ENCODE measurements at regions not wholly inside any gene's neighbourhood (a gene's known extent, or its start where the extent isn't known, plus 50 kb on each side); places are given as distances from the start of the nearest gene placed in this dataset.

DNA sequence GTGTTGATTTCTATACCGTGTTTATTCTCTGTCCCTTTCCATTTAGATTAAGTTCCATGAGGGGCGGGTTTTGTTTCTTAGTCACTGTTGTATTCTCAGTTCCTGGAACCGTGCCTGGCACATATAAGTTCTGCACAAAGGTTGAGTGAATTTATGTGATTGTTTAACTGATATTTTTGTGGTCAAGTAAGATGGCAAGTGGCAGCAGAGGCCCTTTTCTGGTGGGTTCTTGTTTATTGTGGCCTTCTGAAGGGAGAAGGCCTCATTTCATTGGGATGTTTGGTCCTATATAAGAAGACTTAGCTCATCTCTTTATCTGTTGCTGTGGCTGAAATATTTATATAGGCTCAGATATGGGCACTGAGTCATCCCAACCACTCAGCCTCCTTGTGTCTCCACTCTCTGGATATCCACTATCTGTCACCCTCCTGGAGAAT lies 262.5 kb downstream of the PSAT1 start:
- ATAC-seq (replicated peaks; ENCODE audit: extremely low read depth, poor library complexity, severe bottlenecking) = no peak
- H3K4me3 Mint-ChIP-seq = no peak overlapping the region
- no peaks in the 10 kb centered on the region for H3K4me1 Mint-ChIP-seq
- H3K36me3 Mint-ChIP-seq (ENCODE audit: insufficient read depth) = no peaks in the 10 kb centered on the region
- H3K27ac Mint-ChIP-seq (ENCODE audit: low read depth) = no peak overlapping the region
- no peak for DNase-seq (ENCODE audit: low spot score in 2 of 2)
- H3K9me3 Mint-ChIP-seq = peaks cover 15% of the 10 kb centered on the region
- no peaks in the 10 kb centered on the region for H3K27me3 Mint-ChIP-seq

DNA sequence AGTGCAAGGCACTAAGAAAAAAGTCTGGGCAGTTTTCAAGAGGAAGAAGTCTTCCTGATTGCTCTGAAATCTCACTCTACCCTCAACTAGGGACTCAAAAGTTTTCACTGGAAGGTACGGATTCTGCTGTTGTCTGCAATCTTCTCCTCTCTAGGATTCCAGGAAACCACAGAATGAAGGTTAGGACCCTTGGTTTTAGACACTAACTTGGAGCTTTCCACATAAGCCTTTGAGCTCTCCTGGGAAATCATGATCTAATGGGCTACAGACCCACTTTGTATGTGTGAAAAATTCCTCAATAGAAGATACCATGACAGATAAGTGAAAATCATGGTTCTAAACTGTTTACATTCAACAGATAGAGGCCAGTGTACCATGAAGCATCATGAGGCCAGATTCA lies 265.1 kb downstream of the PSAT1 start:
- H3K4me1 Mint-ChIP-seq = no peaks in the 10 kb centered on the region
- no peak overlapping the region for H3K27ac Mint-ChIP-seq (ENCODE audit: low read depth)
- no peak overlapping the region for H3K4me3 Mint-ChIP-seq
- no peaks in the 10 kb centered on the region for H3K27me3 Mint-ChIP-seq
- peaks cover 10% of the 10 kb centered on the region for H3K9me3 Mint-ChIP-seq
- H3K36me3 Mint-ChIP-seq (ENCODE audit: insufficient read depth) = no peaks in the 10 kb centered on the region
- ATAC-seq (replicated peaks; ENCODE audit: extremely low read depth, poor library complexity, severe bottlenecking) (no peak), DNase-seq (ENCODE audit: low spot score in 2 of 2) (no peak)

DNA sequence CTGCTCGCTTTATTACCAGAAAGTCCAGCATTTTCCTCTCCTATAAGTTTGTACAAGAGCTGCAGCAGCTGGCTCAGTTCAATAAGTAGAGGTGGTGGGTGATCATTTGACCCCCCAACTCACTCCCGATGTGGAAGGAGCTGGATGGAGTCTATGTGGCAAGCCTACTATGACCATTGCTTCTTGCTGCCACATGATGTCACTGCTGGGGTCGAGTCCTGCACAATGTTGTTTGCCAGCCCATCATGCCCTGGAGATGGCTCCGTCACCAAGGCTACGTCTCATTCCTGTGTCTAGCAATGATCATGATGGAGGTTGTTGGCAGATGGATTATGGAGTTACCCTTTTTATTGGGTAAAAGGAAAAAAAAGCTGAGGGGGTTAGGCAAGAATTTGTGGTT lies 266.3 kb downstream of the PSAT1 start:
- Mint-ChIP-seq H3K4me1 (no peaks in the 10 kb centered on the region), H3K4me3 (no peak overlapping the region), H3K27ac (ENCODE audit: low read depth) (no peak overlapping the region), H3K27me3 (no peaks in the 10 kb centered on the region), H3K36me3 (ENCODE audit: insufficient read depth) (no peaks in the 10 kb centered on the region), H3K9me3 (peaks cover 10% of the 10 kb centered on the region)
- ATAC-seq (replicated peaks; ENCODE audit: extremely low read depth, poor library complexity, severe bottlenecking) (no peak), DNase-seq (ENCODE audit: low spot score in 2 of 2) (no peak)

DNA sequence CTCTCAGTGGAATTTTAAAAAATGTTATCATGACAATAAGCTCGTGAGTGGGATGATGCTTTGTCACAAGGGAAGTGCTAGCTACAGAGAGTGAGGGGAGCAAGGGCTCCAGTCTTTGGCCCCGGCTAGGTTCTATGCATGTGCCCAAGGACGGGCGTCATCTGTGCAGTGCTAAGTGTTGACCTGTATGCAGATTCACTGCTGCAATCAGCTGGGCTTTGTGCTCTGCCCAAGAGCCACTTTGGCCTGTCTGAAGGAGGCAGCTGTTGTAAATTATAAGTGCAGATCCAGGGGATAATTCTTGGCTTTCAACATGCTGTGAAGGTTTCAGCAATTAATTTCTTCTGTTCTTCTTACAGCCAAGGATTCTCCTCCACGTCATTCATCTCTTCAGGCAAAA lies 268.6 kb downstream of the PSAT1 start:
- Mint-ChIP-seq H3K36me3 (ENCODE audit: insufficient read depth) (no peaks in the 10 kb centered on the region), H3K9me3 (peaks cover 10% of the 10 kb centered on the region), H3K27me3 (no peaks in the 10 kb centered on the region), H3K4me1 (no peaks in the 10 kb centered on the region), H3K4me3 (no peak overlapping the region), H3K27ac (ENCODE audit: low read depth) (no peak overlapping the region)
- ATAC-seq (replicated peaks; ENCODE audit: extremely low read depth, poor library complexity, severe bottlenecking) = no peak
- DNase-seq (ENCODE audit: low spot score in 2 of 2) = no peak

DNA sequence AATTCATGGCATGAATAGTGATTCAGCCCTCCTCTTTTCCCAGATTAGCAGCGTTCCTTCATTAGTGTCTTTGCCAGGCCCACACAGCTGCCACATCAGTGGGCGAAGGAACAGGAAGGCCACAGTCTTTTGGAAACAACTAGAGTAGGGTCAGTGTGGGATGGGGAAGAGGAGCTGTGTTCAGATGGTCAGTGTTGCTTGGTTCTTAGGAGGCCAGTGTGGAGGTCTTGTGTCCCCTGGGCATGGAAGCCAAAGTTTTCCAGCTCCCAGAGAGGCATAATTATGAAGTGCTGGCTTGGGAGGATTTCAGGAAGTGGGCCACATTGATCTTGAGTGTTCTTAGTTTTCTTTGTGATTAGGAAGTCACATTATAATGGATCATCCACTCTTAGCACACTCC lies 269.6 kb downstream of the PSAT1 start:
- DNase-seq (ENCODE audit: low spot score in 2 of 2) (no peak), ATAC-seq (replicated peaks; ENCODE audit: extremely low read depth, poor library complexity, severe bottlenecking) (no peak)
- Mint-ChIP-seq H3K4me1 (no peaks in the 10 kb centered on the region), H3K9me3 (peaks cover 5% of the 10 kb centered on the region), H3K4me3 (no peak overlapping the region), H3K36me3 (ENCODE audit: insufficient read depth) (no peaks in the 10 kb centered on the region), H3K27me3 (no peaks in the 10 kb centered on the region), H3K27ac (ENCODE audit: low read depth) (no peak overlapping the region)

DNA sequence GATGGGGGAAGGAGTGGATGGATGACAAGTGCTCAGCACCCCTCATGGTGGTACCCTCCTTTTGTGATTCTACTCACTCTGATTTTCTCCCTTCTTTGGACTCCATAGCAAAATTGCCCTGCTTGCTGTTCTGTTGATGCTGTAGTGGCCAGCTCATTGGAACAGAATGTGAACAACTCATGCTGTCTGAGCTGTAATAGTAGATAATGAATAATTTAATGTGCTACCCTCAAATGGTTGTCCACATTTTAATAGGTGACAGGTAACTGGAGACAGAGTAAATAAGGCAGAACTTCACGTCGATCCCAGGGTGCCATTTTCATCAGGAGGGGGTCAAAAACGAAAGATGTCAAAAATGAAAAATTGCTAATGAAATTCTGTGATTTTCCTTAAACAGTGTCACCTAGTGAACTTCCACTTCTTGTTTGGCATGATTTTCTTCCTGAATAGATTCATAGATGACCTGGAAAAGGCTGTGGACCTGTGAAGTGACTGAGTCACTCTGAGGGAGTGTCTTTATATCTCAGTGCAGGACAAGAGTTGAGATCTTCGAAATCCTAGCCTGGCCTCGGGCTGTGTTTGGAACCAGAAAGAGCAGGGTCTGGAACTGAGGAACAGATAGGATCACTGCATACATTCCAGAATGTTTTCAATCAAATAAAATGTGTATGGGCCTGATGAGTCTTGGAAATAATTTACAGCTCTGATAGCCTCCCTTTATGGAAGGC lies 270.2 kb downstream of the PSAT1 start:
- H3K9me3 Mint-ChIP-seq = peaks cover 5% of the 10 kb centered on the region

DNA sequence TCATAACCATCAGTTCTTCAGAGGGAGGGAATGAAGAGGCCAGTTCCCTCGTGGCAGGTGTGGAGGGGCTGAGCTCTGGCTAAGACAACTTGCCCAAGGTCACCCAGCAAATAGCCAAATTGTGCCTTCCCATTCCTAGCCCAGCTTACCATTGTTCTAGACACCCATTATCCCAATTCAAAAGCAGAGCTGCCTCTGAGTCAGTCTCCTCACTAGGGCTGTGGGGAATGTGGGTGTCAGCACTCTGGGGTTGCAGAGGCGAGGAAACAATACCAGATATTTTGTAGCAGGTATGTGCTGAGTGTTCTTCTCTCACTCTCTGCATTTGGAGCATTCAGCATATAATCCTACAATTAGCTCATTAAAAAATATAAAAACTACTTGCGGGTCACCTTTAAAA lies 270.8 kb downstream of the PSAT1 start:
- no peaks in the 10 kb centered on the region for H3K27me3 Mint-ChIP-seq
- no peak overlapping the region for H3K27ac Mint-ChIP-seq (ENCODE audit: low read depth)
- ATAC-seq (replicated peaks; ENCODE audit: extremely low read depth, poor library complexity, severe bottlenecking) = no peak
- peaks cover 4% of the 10 kb centered on the region for H3K9me3 Mint-ChIP-seq
- no peak overlapping the region for H3K4me3 Mint-ChIP-seq
- no peaks in the 10 kb centered on the region for H3K36me3 Mint-ChIP-seq (ENCODE audit: insufficient read depth)
- no peak for DNase-seq (ENCODE audit: low spot score in 2 of 2)
- no peaks in the 10 kb centered on the region for H3K4me1 Mint-ChIP-seq

More for the DNA sequence above, 270.2 kb downstream of the PSAT1 start:
- no peaks in the 10 kb centered on the region for H3K27me3 Mint-ChIP-seq
- no peak for DNase-seq (ENCODE audit: low spot score in 2 of 2)
- ATAC-seq (replicated peaks; ENCODE audit: extremely low read depth, poor library complexity, severe bottlenecking) = no peak
- H3K36me3 Mint-ChIP-seq (ENCODE audit: insufficient read depth) = no peaks in the 10 kb centered on the region
- H3K4me3 Mint-ChIP-seq = no peak overlapping the region
- H3K27ac Mint-ChIP-seq (ENCODE audit: low read depth) = no peak overlapping the region
- no peaks in the 10 kb centered on the region for H3K4me1 Mint-ChIP-seq

DNA sequence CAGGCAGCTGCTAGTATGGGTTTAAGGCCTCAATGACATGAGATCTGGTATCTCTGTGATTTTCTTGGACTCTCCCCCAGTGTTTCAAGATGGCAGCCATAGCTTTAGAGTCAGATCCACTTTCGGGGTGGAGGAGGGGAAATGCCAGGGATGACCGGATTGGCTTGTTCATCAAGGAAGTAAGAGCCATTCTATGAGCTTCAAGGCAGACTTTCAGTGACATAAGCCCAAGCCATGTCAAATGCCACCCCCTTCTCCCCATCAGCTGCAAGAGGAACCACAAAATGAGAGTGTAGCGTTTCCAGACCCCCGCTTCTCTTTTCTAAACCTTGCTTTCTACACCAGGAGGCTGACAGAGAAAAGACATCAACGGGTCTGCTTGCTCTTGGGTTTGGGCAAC lies 271.8 kb downstream of the PSAT1 start:
- H3K27me3 Mint-ChIP-seq = no peaks in the 10 kb centered on the region
- H3K36me3 Mint-ChIP-seq (ENCODE audit: insufficient read depth) = no peaks in the 10 kb centered on the region
- H3K4me1 Mint-ChIP-seq = no peaks in the 10 kb centered on the region
- H3K9me3 Mint-ChIP-seq = no peaks in the 10 kb centered on the region
- no peak for ATAC-seq (replicated peaks; ENCODE audit: extremely low read depth, poor library complexity, severe bottlenecking)
- no peak for DNase-seq (ENCODE audit: low spot score in 2 of 2)
- H3K27ac Mint-ChIP-seq (ENCODE audit: low read depth) = no peak overlapping the region
- no peak overlapping the region for H3K4me3 Mint-ChIP-seq

DNA sequence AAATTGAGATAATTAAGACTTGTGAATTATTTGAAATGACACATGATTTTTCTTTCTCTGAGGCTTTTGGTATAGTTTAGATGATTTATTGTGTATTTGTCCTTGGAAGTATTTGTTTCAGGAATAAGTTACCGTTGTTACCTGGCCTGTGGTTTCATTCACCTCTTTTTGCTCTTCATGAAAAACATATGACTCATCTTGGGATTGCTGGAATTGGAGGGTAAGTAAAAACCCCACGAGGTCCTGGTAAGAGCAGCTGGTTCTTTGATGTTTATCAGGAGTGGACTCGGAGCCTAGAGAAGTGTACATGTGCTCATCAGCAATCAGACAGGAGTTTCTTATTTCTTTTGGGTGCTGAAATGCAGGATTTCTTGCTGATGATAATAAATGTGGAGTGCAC lies 275.3 kb downstream of the PSAT1 start:
- Mint-ChIP-seq H3K27ac (ENCODE audit: low read depth) (no peak overlapping the region), H3K36me3 (ENCODE audit: insufficient read depth) (no peaks in the 10 kb centered on the region), H3K9me3 (no peaks in the 10 kb centered on the region), H3K4me1 (no peaks in the 10 kb centered on the region), H3K27me3 (no peaks in the 10 kb centered on the region), H3K4me3 (no peak overlapping the region)
- no peak for DNase-seq (ENCODE audit: low spot score in 2 of 2)
- ATAC-seq (replicated peaks; ENCODE audit: extremely low read depth, poor library complexity, severe bottlenecking) = no peak

DNA sequence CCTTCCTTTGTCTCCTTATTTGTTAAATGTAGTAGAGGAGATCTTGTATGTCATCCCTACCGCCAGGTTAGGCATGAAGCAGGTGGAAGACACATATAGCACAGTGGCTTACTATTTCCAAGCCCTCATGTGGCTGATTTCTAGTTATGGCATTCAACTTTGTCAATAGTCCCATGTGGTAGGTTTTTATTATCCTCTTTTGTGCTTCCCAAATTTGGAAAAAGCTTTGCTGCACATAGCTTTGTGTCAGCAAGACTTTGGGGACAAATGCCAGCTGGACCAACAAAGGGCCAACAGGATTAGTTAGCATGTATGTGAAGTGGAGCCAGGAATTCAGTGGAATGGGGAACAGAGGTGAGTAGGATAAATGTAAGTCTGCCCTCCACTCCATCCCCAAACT lies 276.3 kb downstream of the PSAT1 start:
- Mint-ChIP-seq H3K4me1 (no peaks in the 10 kb centered on the region), H3K36me3 (ENCODE audit: insufficient read depth) (no peaks in the 10 kb centered on the region), H3K27ac (ENCODE audit: low read depth) (no peak overlapping the region), H3K9me3 (no peaks in the 10 kb centered on the region), H3K4me3 (no peak overlapping the region), H3K27me3 (no peaks in the 10 kb centered on the region)
- DNase-seq (ENCODE audit: low spot score in 2 of 2) (no peak), ATAC-seq (replicated peaks; ENCODE audit: extremely low read depth, poor library complexity, severe bottlenecking) (no peak)

DNA sequence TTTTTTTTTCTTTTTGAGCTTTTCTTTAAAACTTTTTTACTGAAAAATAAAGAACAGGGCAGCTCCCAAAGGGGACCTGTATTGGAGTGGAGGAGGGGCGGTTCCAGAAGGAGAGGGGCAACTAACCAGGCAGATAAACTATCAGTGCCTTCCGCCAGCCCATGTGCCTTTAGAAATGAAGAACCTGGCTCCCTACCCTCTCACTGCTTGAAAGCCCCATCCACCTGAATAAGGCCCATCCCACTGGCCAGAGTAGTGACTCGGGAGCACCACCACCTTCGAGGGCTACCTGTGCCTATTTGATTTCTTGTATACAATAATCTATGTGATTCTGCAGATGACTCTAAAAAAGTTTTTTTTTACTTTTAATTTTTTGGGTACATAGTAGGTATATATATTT lies 276.7 kb downstream of the PSAT1 start:
- ATAC-seq (replicated peaks; ENCODE audit: extremely low read depth, poor library complexity, severe bottlenecking) (no peak), DNase-seq (ENCODE audit: low spot score in 2 of 2) (no peak)
- no peaks in the 10 kb centered on the region for H3K9me3 Mint-ChIP-seq
- H3K4me3 Mint-ChIP-seq = no peak overlapping the region
- H3K27ac Mint-ChIP-seq (ENCODE audit: low read depth) = no peak overlapping the region
- no peaks in the 10 kb centered on the region for H3K36me3 Mint-ChIP-seq (ENCODE audit: insufficient read depth)
- no peaks in the 10 kb centered on the region for H3K27me3 Mint-ChIP-seq
- H3K4me1 Mint-ChIP-seq = no peaks in the 10 kb centered on the region

DNA sequence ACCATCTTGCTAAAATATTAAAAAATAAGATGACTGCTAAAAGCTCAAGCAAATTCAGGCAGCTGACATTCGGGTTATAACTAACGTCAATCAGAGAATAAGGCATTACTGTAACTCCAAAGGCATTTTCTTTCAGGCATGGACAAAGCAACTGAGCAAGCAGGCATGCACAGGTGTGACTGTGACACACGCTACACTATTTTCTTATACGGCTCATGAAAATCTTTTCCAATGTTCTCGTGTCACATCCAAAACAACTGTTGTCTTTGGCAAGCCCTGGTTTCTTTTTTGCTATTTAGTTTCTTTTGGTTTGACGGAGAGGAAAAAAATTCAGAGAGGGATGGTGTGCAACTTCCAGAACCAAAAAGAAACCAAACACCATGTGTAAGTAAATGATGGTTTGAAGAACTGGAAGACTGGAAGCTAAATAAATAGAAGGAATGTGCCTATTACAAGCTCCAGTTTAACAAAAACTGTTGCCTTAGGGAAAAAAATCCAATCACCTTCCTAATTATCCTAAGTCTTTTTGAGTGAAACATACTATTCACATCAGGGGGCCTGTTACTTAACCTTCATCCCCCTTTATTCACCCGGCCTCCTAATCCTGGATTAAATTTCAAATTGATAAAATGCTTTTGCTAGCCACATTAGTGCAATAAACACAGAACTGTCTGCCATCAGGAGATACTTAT lies 277.6 kb downstream of the PSAT1 start:
- Mint-ChIP-seq H3K36me3 (ENCODE audit: insufficient read depth) (no peaks in the 10 kb centered on the region), H3K4me1 (no peaks in the 10 kb centered on the region), H3K27ac (ENCODE audit: low read depth) (no peak overlapping the region), H3K4me3 (no peak overlapping the region), H3K9me3 (no peaks in the 10 kb centered on the region), H3K27me3 (no peaks in the 10 kb centered on the region)
- no peak for DNase-seq (ENCODE audit: low spot score in 2 of 2)
- ATAC-seq (replicated peaks; ENCODE audit: extremely low read depth, poor library complexity, severe bottlenecking) = no peak

DNA sequence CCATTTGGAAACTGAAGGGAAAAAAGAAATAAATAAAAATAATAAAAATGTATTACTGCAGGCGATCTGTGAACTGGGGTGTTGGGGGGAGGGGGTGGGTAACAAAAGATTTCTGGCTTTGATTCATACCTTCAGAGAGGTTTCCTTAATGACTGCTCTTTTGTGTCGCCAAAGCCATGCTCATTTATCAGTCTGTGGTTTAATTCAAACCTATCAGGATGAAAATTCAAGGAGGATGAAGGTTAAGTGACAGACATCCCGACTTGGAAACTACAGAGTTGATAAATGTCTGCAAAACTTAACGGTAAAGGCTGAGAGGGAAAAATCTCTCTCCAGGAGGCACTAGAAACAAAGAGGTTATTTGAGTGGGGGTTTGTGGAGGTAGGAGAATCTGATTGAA lies 278.2 kb downstream of the PSAT1 start:
- Mint-ChIP-seq H3K4me3 (no peak overlapping the region), H3K4me1 (no peaks in the 10 kb centered on the region), H3K27ac (ENCODE audit: low read depth) (no peak overlapping the region), H3K9me3 (no peaks in the 10 kb centered on the region), H3K36me3 (ENCODE audit: insufficient read depth) (no peaks in the 10 kb centered on the region), H3K27me3 (no peaks in the 10 kb centered on the region)
- no peak for ATAC-seq (replicated peaks; ENCODE audit: extremely low read depth, poor library complexity, severe bottlenecking)
- DNase-seq (ENCODE audit: low spot score in 2 of 2) = no peak
